ENCODE measurements at regions not wholly inside any gene's neighbourhood (a gene's known extent, or its start where the extent isn't known, plus 50 kb on each side); places are given as distances from the start of the nearest gene placed in this dataset.

DNA sequence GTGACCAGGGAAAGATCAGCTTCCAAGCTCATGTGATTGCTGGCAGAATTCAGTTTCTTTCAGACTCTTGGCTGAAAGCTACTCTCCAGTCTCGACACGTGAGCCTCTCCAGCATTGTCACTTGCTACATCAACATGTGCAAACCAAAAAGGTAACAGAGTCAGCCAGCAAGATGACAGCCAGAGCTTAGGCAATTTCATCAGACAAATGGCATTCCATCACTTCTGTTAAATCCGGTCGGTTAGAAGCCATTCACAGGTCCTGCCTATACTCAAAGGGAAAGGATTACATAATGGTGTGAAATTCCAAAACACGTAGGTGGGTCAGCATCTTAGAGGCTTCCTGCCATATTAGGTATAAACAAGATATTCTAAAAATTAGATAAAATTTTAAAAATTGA, 700.9 kb downstream of the AACS start:
- TF ChIP-seq CTCF (IDR thresholded peaks at IDR 0.05; ENCODE audit: low read depth, low read length, missing control alignments), result no peak
- no peak overlapping the region for H3K4me3 ChIP-seq (ENCODE audit: low read depth, low read length)
- no peak for DNase-seq
- no peaks in the 10 kb centered on the region for H3K36me3 ChIP-seq (replicated peaks)
- in situ Hi-C loops (cut with HindIII; ENCODE audit: low pct_ligation_motif_present, low sequenced_read_pairs), result no loop called here
- H3K27ac ChIP-seq, result no peak overlapping the region
- H3K27me3 ChIP-seq (replicated peaks), result no peaks in the 10 kb centered on the region

GRCh38 chr12:125772403-125772802, 707.2 kb downstream of the AACS start:
- in situ Hi-C loops (cut with HindIII; ENCODE audit: low pct_ligation_motif_present, low sequenced_read_pairs), result no loop called here
- Histone ChIP-seq H3K27me3 (replicated peaks) (no peaks in the 10 kb centered on the region), H3K36me3 (replicated peaks) (no peaks in the 10 kb centered on the region), H3K4me3 (ENCODE audit: low read depth, low read length) (no peak overlapping the region), H3K27ac (no peak overlapping the region)
- no peak for DNase-seq
- no peak for TF ChIP-seq CTCF (IDR thresholded peaks at IDR 0.05; ENCODE audit: low read depth, low read length, missing control alignments)

DNA sequence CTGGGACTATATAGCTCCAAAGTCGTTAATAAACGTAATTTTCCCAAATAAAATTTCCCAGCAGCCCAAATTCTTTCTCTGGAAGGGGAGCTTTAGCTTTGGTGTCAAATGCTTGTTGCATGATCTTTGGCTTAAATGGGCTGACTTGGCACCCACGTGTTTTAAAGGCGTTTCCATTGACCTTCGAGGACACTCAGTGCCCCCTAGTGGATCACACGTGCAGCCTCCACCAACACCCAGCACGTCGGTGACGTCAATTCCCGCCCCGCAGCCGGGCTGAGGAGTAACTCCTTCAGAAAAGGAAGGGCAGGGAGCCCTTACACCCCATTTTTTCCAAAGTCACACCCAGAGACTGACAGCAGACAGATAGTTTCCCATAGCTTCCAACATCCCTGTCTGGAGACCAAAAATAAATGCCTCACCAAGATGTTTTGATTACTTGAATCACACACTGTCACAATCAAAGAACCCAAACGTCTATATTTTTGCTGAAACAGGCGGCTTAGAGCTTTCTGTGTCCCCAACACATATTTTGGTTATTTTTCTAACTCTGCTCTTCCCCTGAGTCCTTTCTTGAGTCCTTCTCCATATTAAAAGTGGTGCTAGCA, 707.9 kb downstream of the AACS start:
- in situ Hi-C loops (cut with HindIII; ENCODE audit: low pct_ligation_motif_present, low sequenced_read_pairs), result no loop called here
- H3K27me3 ChIP-seq (replicated peaks), result no peaks in the 10 kb centered on the region
- no peak overlapping the region for H3K4me3 ChIP-seq (ENCODE audit: low read depth, low read length)
- no peak for DNase-seq
- no peak overlapping the region for H3K27ac ChIP-seq
- TF ChIP-seq CTCF (IDR thresholded peaks at IDR 0.05; ENCODE audit: low read depth, low read length, missing control alignments), result peak; percentile 25
- no peaks in the 10 kb centered on the region for H3K36me3 ChIP-seq (replicated peaks)

DNA sequence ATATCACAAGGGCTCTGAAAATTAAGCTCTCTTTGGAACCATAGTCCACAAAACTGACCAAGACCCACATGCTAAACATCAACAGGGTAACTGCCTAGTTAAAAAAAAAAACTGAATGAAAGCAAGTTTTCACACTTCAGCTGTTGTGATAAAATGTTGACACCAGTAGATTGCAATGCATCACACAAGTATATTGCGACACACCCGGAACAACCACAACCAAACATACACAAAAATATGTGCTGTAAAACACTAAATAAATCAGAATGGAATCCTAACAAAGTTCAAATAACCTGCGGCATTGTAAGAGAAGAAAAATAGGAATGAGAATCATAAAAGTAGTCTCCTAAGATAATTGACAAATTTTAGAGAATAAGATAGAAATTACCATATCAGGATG, 710.3 kb downstream of the AACS start:
- Histone ChIP-seq H3K36me3 (replicated peaks) (no peaks in the 10 kb centered on the region), H3K27ac (no peak overlapping the region), H3K27me3 (replicated peaks) (no peaks in the 10 kb centered on the region), H3K4me3 (ENCODE audit: low read depth, low read length) (no peak overlapping the region)
- DNase-seq, result no peak
- in situ Hi-C loops (cut with HindIII; ENCODE audit: low pct_ligation_motif_present, low sequenced_read_pairs), result no loop called here
- TF ChIP-seq CTCF (IDR thresholded peaks at IDR 0.05; ENCODE audit: low read depth, low read length, missing control alignments), result no peak

- in situ Hi-C loops (cut with HindIII; ENCODE audit: low pct_ligation_motif_present, low sequenced_read_pairs), result no loop called here
- DNase-seq, result no peak
- Histone ChIP-seq H3K27ac (no peak overlapping the region), H3K36me3 (replicated peaks) (no peaks in the 10 kb centered on the region), H3K4me3 (ENCODE audit: low read depth, low read length) (no peak overlapping the region), H3K27me3 (replicated peaks) (no peaks in the 10 kb centered on the region)
- no peak for TF ChIP-seq CTCF (IDR thresholded peaks at IDR 0.05; ENCODE audit: low read depth, low read length, missing control alignments)
Measured at GRCh38 chr12:125776212-125776611, 711.0 kb downstream of the AACS start.

DNA sequence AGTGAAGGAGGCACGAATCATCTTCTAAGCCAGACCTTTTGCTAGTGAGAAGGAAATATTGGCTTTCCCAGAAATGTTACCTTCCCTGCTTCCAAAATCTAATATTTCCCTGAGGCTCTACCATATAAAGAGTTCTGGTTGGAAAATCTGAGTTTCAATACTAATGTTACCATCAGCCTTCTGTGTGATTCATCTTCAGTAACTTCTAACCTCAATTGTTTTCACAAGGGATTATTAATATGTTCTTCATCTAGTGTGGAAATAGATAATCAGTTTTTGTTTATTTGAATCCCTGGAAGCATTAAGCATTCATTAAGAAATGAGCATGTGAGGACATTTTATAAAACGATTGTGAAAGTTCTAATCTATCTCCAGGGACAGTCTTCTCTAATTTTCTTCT, 720.9 kb downstream of the AACS start:
- in situ Hi-C loops (cut with HindIII; ENCODE audit: low pct_ligation_motif_present, low sequenced_read_pairs), result no loop called here
- TF ChIP-seq CTCF (IDR thresholded peaks at IDR 0.05; ENCODE audit: low read depth, low read length, missing control alignments), result no peak
- Histone ChIP-seq H3K36me3 (replicated peaks) (no peaks in the 10 kb centered on the region), H3K27me3 (replicated peaks) (no peaks in the 10 kb centered on the region), H3K4me3 (ENCODE audit: low read depth, low read length) (no peak overlapping the region), H3K27ac (no peak overlapping the region)
- DNase-seq, result no peak
